ENCODE measurements at regions not wholly inside any gene's neighbourhood (a gene's known extent, or its start where the extent isn't known, plus 50 kb on each side); places are given as distances from the start of the nearest gene placed in this dataset.

GRCh38 chr9:119556129-119556875 is 187.1 kb upstream of the BRINP1 start:
- Histone ChIP-seq H3K36me3 (no peaks in the 10 kb centered on the region), H3K4me1 (peaks cover 0 to 4% of the 10 kb centered on the region in 2 donors), H3K9me3 (no peaks in the 10 kb centered on the region), H3K27ac (no peak overlapping the region), H3K27me3 (no peaks in the 10 kb centered on the region), H3K4me3 (peak overlapping the region in 1 of 2 donors; percentile 9)
- intact Hi-C loops (cut with DNase I; ENCODE audit: low total_unique reads), result no loop called here
- TF ChIP-seq CTCF (IDR thresholded peaks at IDR 0.05) (peak; percentile 43 to 64 (median 59)), POLR2A (IDR thresholded peaks at IDR 0.05) (no peak)
- peak; percentile 26 to 49 for DNase-seq

GRCh38 chr9:119544492-119544891 is 175.3 kb upstream of the BRINP1 start:
- no peaks in the 10 kb centered on the region for H3K4me1 ChIP-seq
- no peaks in the 10 kb centered on the region for H3K27me3 ChIP-seq
- intact Hi-C loops (cut with DNase I; ENCODE audit: low total_unique reads), result no loop called here
- no peaks in the 10 kb centered on the region for H3K36me3 ChIP-seq
- TF ChIP-seq CTCF (IDR thresholded peaks at IDR 0.05) (no peak), POLR2A (IDR thresholded peaks at IDR 0.05) (no peak)
- H3K9me3 ChIP-seq, result no peaks in the 10 kb centered on the region
- H3K4me3 ChIP-seq, result no peak overlapping the region
- no peak for DNase-seq
- H3K27ac ChIP-seq, result no peak overlapping the region

- no peaks in the 10 kb centered on the region for H3K4me1 ChIP-seq
- no peak for TF ChIP-seq CTCF (IDR thresholded peaks at IDR 0.05)
- no peak for TF ChIP-seq POLR2A (IDR thresholded peaks at IDR 0.05)
Observed at GRCh38 chr9:119537138-119537537, 167.9 kb upstream of the BRINP1 start.

GRCh38 chr9:119533504-119533903 is 164.3 kb upstream of the BRINP1 start:
- intact Hi-C loops (cut with DNase I; ENCODE audit: low total_unique reads), result no loop called here
- Histone ChIP-seq H3K9me3 (no peaks in the 10 kb centered on the region), H3K36me3 (no peaks in the 10 kb centered on the region), H3K4me3 (no peak overlapping the region), H3K27ac (no peak overlapping the region), H3K4me1 (no peaks in the 10 kb centered on the region), H3K27me3 (no peaks in the 10 kb centered on the region)
- no peak for DNase-seq
- no peak for TF ChIP-seq POLR2A (IDR thresholded peaks at IDR 0.05)
- no peak for TF ChIP-seq CTCF (IDR thresholded peaks at IDR 0.05)

More at GRCh38 chr9:119537138-119537537, 167.9 kb upstream of the BRINP1 start:
- intact Hi-C loops (cut with DNase I; ENCODE audit: low total_unique reads), result no loop called here
- Histone ChIP-seq H3K4me3 (no peak overlapping the region), H3K27me3 (no peaks in the 10 kb centered on the region), H3K36me3 (no peaks in the 10 kb centered on the region), H3K9me3 (no peaks in the 10 kb centered on the region), H3K27ac (no peak overlapping the region)
- DNase-seq, result no peak

GRCh38 chr9:119526698-119527097 is 157.5 kb upstream of the BRINP1 start:
- intact Hi-C loops (cut with DNase I; ENCODE audit: low total_unique reads), result no loop called here
- DNase-seq, result no peak
- TF ChIP-seq POLR2A (IDR thresholded peaks at IDR 0.05) (no peak), CTCF (IDR thresholded peaks at IDR 0.05) (no peak)

More at GRCh38 chr9:119526698-119527097, 157.5 kb upstream of the BRINP1 start:
- no peaks in the 10 kb centered on the region for H3K4me1 ChIP-seq
- no peaks in the 10 kb centered on the region for H3K9me3 ChIP-seq
- H3K36me3 ChIP-seq, result no peaks in the 10 kb centered on the region
- no peak overlapping the region for H3K27ac ChIP-seq
- H3K4me3 ChIP-seq, result no peak overlapping the region
- no peaks in the 10 kb centered on the region for H3K27me3 ChIP-seq

All from uterus (tissue), 3 donors.